Right lobe of liver (tissue), 6 donors: ENCODE measurements at regions not wholly inside any gene's neighbourhood (a gene's known extent, or its start where the extent isn't known, plus 50 kb on each side); places are given as distances from the start of the nearest gene placed in this dataset.

ENCODE experiments used
- ATAC-seq, 4 donors: fragments of 200-7000 bp; cut with Tn5 transposase; one replicate each; pipeline ENCODE4 v1.9.1; 2020; ENCODE audit warnings: mild to moderate bottlenecking in 4 of 4, moderate library complexity in 4 of 4
- DNase-seq, 3 donors: peaks; one replicate each; pipeline ENCODE4 v3.0.0-alpha.2; 2020
- H3K27ac ChIP-seq, 3 donors: fragments of 200-600 bp; one replicate each; pipeline ENCODE4 v1.8.0; 2022
- H3K27me3 ChIP-seq, 2 donors: fragments of 200-600 bp; one replicate each; pipeline ENCODE4 v1.8.0; 2022
- H3K36me3 ChIP-seq, 4 donors: fragments of 200-600 bp; sonication (generic) in 1 of 4; one replicate each; pipeline versions ENCODE4 v1.5.1 to v1.8.0; 2017 to 2022; ENCODE audit warnings: control low read depth in 1 of 4
- H3K4me1 ChIP-seq, 4 donors: fragments of 200-600 bp; sonication (generic) in 1 of 4; one replicate each; pipeline versions ENCODE4 v1.5.1 to v1.8.0; 2017 to 2022; ENCODE audit warnings: control low read depth in 1 of 4
- H3K4me3 ChIP-seq, 3 donors: fragments of 200-600 bp; one replicate each; pipeline ENCODE4 v1.8.0; 2022
- H3K9me3 ChIP-seq, 4 donors: fragments of 200-600 bp; sonication (generic) in 1 of 4; one replicate each; pipeline versions ENCODE4 v1.5.1 to v1.8.0; 2017 to 2022; ENCODE audit warnings: control low read depth in 1 of 4
- CTCF ChIP-seq, 4 donors: fragments of 200-600 bp in 3 of 4; fragments of 450-650 bp in 1 of 4; IDR thresholded peaks; one replicate each; pipeline versions ENCODE4 v1.5.1 to v1.8.0; 2016 to 2022; ENCODE audit warnings: antibody characterized with exemption in 4 of 4, mild to moderate bottlenecking in 2 of 4
- POLR2A ChIP-seq: fragments of 450-650 bp; IDR thresholded peaks from one replicate; pipeline ENCODE4 v1.6.1; 2017; ENCODE audit warnings: antibody characterized with exemption, mild to moderate bottlenecking
- WGBS: methylation state at CpG from one replicate; pipeline ENCODE4 v1.1.6; 2018; ENCODE audit warnings: low coverage, low lambda C conversion rate; ENCODE audit not compliant: insufficient coverage; ENCODE audit errors: missing lambda C conversion rate; 5-methylcytosine and 5-hydroxymethylcytosine counted together
- intact Hi-C, 2 donors: fragments of 100-400 bp; cut with DNase I; formaldehyde crosslinking; loops; one replicate each; pipeline versions ENCODE4 v1.11.2 to v1.14.1; 2022
- donor health status: DM: no; HTN: yes; CAD: no.
- donor health status: DM: no; HTN: no; CAD: no.
- donor health status: DM: no; HTN: no; CAD: no.
- donor health status: DM: no; HTN: yes; CAD: no.
- donor health status: DM: no; HTN: yes; CAD: no.

DNA sequence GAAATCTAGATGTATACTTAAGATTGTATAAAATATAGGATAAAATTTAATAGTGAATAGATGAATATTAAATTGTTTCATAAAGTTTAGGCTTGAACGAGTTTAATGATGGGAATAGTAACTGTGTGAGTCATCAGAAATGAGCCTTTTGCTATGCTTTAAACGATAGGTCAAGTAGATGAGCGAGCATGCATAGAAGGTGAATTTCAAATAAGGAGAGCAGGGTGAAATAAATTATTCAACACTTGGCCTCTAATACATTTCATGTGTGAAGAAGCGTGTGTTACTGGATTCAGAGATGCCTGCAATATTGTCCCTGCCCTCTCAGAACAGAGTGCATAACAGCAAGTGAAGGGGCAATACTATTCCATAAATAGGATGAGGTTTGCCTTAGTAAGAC lies 74.4 kb upstream of the EYA4 start:
- Histone ChIP-seq H3K4me1 (no peaks in the 10 kb centered on the region), H3K27ac (no peak overlapping the region), H3K4me3 (no peak overlapping the region), H3K9me3 (no peaks in the 10 kb centered on the region), H3K27me3 (no peaks in the 10 kb centered on the region), H3K36me3 (no peaks in the 10 kb centered on the region)
- ATAC-seq (no peak), DNase-seq (no peak)
- intact Hi-C loops = no loop called here
- 39% methylated on average over 4 of the region's 4 CpGs for WGBS
- TF ChIP-seq POLR2A = no peak
- no peak for TF ChIP-seq CTCF (IDR thresholded peaks at IDR 0.05)

DNA sequence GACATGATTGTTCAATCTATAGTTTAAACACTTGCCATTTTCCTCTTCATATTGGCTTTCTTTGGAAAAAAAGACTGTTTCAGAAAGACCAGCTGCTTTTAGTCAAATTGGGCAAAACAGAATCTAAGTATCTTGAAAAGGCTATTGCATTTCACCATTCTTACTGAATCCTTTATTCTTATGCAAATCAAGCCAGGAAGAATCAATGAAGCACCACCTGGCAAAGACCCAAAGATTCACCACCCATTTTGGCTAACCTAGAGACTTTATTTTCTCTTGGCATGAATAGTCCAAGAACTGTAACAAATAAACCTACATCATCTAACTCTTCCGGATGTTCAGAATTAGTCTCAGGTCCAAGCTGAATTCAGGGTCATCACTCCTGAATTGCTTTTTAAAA lies 71.3 kb upstream of the EYA4 start:
- no peak for DNase-seq
- H3K27ac ChIP-seq = no peak overlapping the region
- ATAC-seq = no peak
- intact Hi-C loops = no loop called here
- TF ChIP-seq CTCF (IDR thresholded peaks at IDR 0.05) = no peak
- H3K4me3 ChIP-seq = no peak overlapping the region
- H3K4me1 ChIP-seq = no peaks in the 10 kb centered on the region
- no peaks in the 10 kb centered on the region for H3K9me3 ChIP-seq
- no peaks in the 10 kb centered on the region for H3K27me3 ChIP-seq
- H3K36me3 ChIP-seq = no peaks in the 10 kb centered on the region
- 63% methylated on average over 1 of the region's 1 CpG for WGBS

GRCh38 chr6:133170602-133171001 lies 70.6 kb upstream of the EYA4 start:
- ATAC-seq = no peak
- Histone ChIP-seq H3K4me1 (no peaks in the 10 kb centered on the region), H3K27ac (no peak overlapping the region), H3K9me3 (no peaks in the 10 kb centered on the region), H3K4me3 (no peak overlapping the region), H3K36me3 (no peaks in the 10 kb centered on the region), H3K27me3 (no peaks in the 10 kb centered on the region)
- intact Hi-C loops = no loop called here
- TF ChIP-seq CTCF (IDR thresholded peaks at IDR 0.05) = no peak
- TF ChIP-seq POLR2A = no peak
- DNase-seq = no peak

- no peaks in the 10 kb centered on the region for H3K4me1 ChIP-seq
- intact Hi-C loops = no loop called here
- H3K9me3 ChIP-seq = no peaks in the 10 kb centered on the region
- no peak overlapping the region for H3K27ac ChIP-seq
- WGBS = 80% methylated on average over 1 of the region's 3 CpGs
- H3K36me3 ChIP-seq = no peaks in the 10 kb centered on the region
- ATAC-seq (peak in 1 of 4 donors; percentile 24), DNase-seq (peak in 1 of 3 donors; percentile 39)
- TF ChIP-seq CTCF (IDR thresholded peaks at IDR 0.05) (no peak), POLR2A (no peak)
- no peak overlapping the region for H3K4me3 ChIP-seq
- H3K27me3 ChIP-seq = no peaks in the 10 kb centered on the region
Measured at GRCh38 chr6:133171989-133172604, 69.1 kb upstream of the EYA4 start.

- Histone ChIP-seq H3K27ac (no peak overlapping the region), H3K9me3 (no peaks in the 10 kb centered on the region), H3K36me3 (no peaks in the 10 kb centered on the region), H3K4me1 (no peaks in the 10 kb centered on the region), H3K27me3 (no peaks in the 10 kb centered on the region), H3K4me3 (no peak overlapping the region)
- intact Hi-C loops = no loop called here
- DNase-seq (no peak), ATAC-seq (no peak)
- TF ChIP-seq POLR2A (no peak), CTCF (IDR thresholded peaks at IDR 0.05) (no peak)
- WGBS = 62% methylated on average over 4 of the region's 4 CpGs
Measured at GRCh38 chr6:133173276-133173675, 67.9 kb upstream of the EYA4 start.
